BE2C (cell line): ENCODE measurements at regions not wholly inside any gene's neighbourhood (a gene's known extent, or its start where the extent isn't known, plus 50 kb on each side); places are given as distances from the start of the nearest gene placed in this dataset.
A peak's percentile ranks its signal among the peaks of the same experiment; 100 is the strongest.

Source experiments
- DNase-seq: peaks from one replicate; pipeline ENCODE4 v3.0.0-alpha.2; 2020
- H3K27me3 ChIP-seq: fragments of 250-450 bp; sonication (Bioruptor Pico); 2 replicates; pipeline ENCODE4 v1.5.1; 2020; ENCODE audit warnings: mild to moderate bottlenecking
- H3K36me3 ChIP-seq: fragments of 250-450 bp; sonication (Bioruptor Pico); 2 replicates; pipeline ENCODE4 v1.5.1; 2020; ENCODE audit warnings: mild to moderate bottlenecking
- H3K4me1 ChIP-seq: fragments of 250-450 bp; sonication (Bioruptor Pico); 2 replicates; pipeline ENCODE4 v1.5.1; 2020
- H3K4me3 ChIP-seq: 2 replicates; pipeline ENCODE4 v1.5.1; 2011; ENCODE audit warnings: low read depth, low read length
- H3K9me3 ChIP-seq: fragments of 250-450 bp; sonication (Bioruptor Pico); 2 replicates; pipeline ENCODE4 v1.5.1; 2020
- CTCF ChIP-seq: IDR thresholded peaks from 2 replicates; pipeline ENCODE4 v1.5.1; 2012; ENCODE audit warnings: mild to moderate bottlenecking, low read depth, low read length

GRCh38 chr2:8006626-8007025 lies 675.2 kb upstream of the ID2 start:
- H3K27me3 ChIP-seq, result no peaks in the 10 kb centered on the region
- H3K36me3 ChIP-seq, result no peaks in the 10 kb centered on the region
- 0 out of 2 replicates have a peak, but pooled peaks cover 4% of the 10 kb centered on the region for H3K4me1 ChIP-seq
- H3K9me3 ChIP-seq, result no peaks in the 10 kb centered on the region
- TF ChIP-seq CTCF, result no peak
- H3K4me3 ChIP-seq, result no peak overlapping the region
- DNase-seq, result no peak

DNA sequence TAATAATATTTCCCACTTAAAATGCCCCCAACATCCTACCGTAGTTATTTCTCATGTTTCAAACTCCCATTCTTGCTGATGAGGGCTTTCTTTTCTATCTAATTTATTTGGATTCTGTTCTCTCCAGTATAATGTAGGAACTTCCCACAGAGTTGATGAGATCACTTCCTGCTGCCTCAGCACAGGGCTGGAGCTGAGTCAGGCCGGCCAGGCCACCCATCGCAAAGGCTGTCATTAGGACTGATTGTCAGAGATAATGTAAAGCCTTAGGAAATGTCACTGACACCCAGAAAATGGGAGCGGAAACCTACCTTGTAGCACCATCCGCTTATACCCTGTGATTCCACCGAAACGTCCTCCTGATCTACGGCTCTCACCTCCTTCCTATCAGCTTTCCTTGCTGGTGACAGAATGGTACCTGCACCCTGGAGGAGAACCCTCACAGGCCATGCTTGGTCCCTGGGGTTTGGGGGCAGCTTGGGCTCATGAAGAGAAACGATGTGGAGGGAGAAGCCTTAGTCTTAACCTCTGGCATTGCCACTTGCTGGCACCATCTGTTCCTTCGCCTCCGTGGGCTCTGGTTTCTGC lies 672.8 kb upstream of the ID2 start:
- no peaks in the 10 kb centered on the region for H3K27me3 ChIP-seq
- peak; percentile 29 for DNase-seq
- H3K4me1 ChIP-seq, result 0 out of 2 replicates have a peak, but pooled peaks cover 4% of the 10 kb centered on the region
- TF ChIP-seq CTCF, result no peak
- H3K4me3 ChIP-seq, result no peak overlapping the region
- H3K9me3 ChIP-seq, result no peaks in the 10 kb centered on the region
- H3K36me3 ChIP-seq, result no peaks in the 10 kb centered on the region

- H3K4me3 ChIP-seq, result no peak overlapping the region
- H3K36me3 ChIP-seq, result no peaks in the 10 kb centered on the region
- no peaks in the 10 kb centered on the region for H3K4me1 ChIP-seq
- no peaks in the 10 kb centered on the region for H3K27me3 ChIP-seq
- no peak for DNase-seq
- H3K9me3 ChIP-seq, result 0 out of 2 replicates have a peak, but pooled peaks cover 2% of the 10 kb centered on the region
- no peak for TF ChIP-seq CTCF
Observed at GRCh38 chr2:8015848-8016600, 665.8 kb upstream of the ID2 start.

GRCh38 chr2:8016688-8017087 lies 665.2 kb upstream of the ID2 start:
- H3K4me3 ChIP-seq, result no peak overlapping the region
- no peak for TF ChIP-seq CTCF
- H3K27me3 ChIP-seq, result no peaks in the 10 kb centered on the region
- DNase-seq, result no peak
- no peaks in the 10 kb centered on the region for H3K36me3 ChIP-seq
- no peaks in the 10 kb centered on the region for H3K4me1 ChIP-seq
- 0 out of 2 replicates have a peak, but pooled peaks cover 2% of the 10 kb centered on the region for H3K9me3 ChIP-seq

- no peak overlapping the region for H3K4me3 ChIP-seq
- no peak for TF ChIP-seq CTCF
- H3K36me3 ChIP-seq, result no peaks in the 10 kb centered on the region
- no peaks in the 10 kb centered on the region; the same call in 1 of the 2 replicates for H3K27me3 ChIP-seq
- H3K4me1 ChIP-seq, result no peaks in the 10 kb centered on the region
- DNase-seq, result no peak
- 0 out of 2 replicates have a peak, but pooled peaks cover 2% of the 10 kb centered on the region for H3K9me3 ChIP-seq
Observed at GRCh38 chr2:8018956-8019355, 662.9 kb upstream of the ID2 start.

DNA sequence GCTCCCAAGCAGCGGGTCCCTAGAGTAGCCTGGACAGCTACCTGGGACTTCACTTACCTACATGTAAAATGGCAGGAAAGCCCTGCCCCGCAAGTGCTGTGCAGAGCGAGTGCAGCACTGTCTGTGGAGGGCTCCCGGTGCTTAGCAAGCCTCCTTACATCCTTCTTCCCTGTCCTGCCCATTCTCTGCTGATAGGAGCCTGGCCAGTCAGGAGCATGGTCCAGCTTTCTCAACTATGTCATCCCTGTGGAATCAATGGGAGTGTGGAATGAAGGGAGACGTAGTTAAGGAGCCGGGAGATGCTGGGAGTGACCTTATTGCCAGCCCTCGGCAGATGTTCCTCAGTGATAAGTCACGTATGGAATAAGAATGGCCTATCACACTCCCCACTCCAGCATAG lies 661.9 kb upstream of the ID2 start:
- no peak for TF ChIP-seq CTCF
- H3K4me1 ChIP-seq, result no peaks in the 10 kb centered on the region

More for the DNA sequence above, 661.9 kb upstream of the ID2 start:
- no peaks in the 10 kb centered on the region; the same call in 1 of the 2 replicates for H3K27me3 ChIP-seq
- no peak for DNase-seq
- H3K4me3 ChIP-seq, result no peak overlapping the region
- H3K36me3 ChIP-seq, result no peaks in the 10 kb centered on the region
- 0 out of 2 replicates have a peak, but pooled peaks cover 2% of the 10 kb centered on the region for H3K9me3 ChIP-seq
